IMR-90 (cell line): ENCODE measurements at regions not wholly inside any gene's neighbourhood (a gene's known extent, or its start where the extent isn't known, plus 50 kb on each side); places are given as distances from the start of the nearest gene placed in this dataset.
"Not testable (repeated sequence)": the region's sequence is repeated elsewhere in the genome, so short reads cannot be mapped to it uniquely, and the experiment has no call there.

ENCODE experiments used
- ATAC-seq: fragments of 200-7000 bp; cut with Tn5 transposase; 2 replicates; pipeline ENCODE4 v1.9.1; 2020; ENCODE audit warnings: low read depth, mild to moderate bottlenecking, moderate library complexity
- BruUV-seq: library from RNA; stranded (reverse); fragments of 400-500 nt; replicated peaks from 2 replicates; lab custom pipeline; 2021; lab: Mats Ljungman, UMichigan
- CTCF ChIA-PET: fragments of 300-600 bp; formaldehyde crosslinking; extraction: SDS; loops from one replicate; lab custom pipeline; 2021; ENCODE audit warnings: antibody characterized with exemption; lab: Yijun Ruan, JAX
- POLR2A ChIA-PET: fragments of 300-600 bp; sonication (Branson Sonifier 250); formaldehyde crosslinking; loops from one replicate; lab custom pipeline; 2022; ENCODE audit warnings: antibody characterized with exemption; ENCODE audit not compliant: unreplicated experiment; lab: Charles Lee
- DNase-seq: peaks from one replicate; pipeline ENCODE4 v3.0.0; 2013
- H2AFZ ChIP-seq: replicated peaks from 2 replicates; pipeline ENCODE3; 2013; ENCODE audit warnings: low read length, mild to moderate bottlenecking; ENCODE audit not compliant: poor library complexity
- H2AK5ac ChIP-seq: 2 replicates; pipeline ENCODE4 v1.6.1; 2013; ENCODE audit warnings: low read depth, low read length, inconsistent platforms
- H2AK9ac ChIP-seq: replicated peaks from 2 replicates; pipeline ENCODE3; 2013; ENCODE audit warnings: mild to moderate bottlenecking, low read depth, low read length, moderate library complexity; ENCODE audit not compliant: poor library complexity
- H2BK120ac ChIP-seq: 2 replicates; pipeline ENCODE4 v1.6.1; 2013; ENCODE audit warnings: low read depth, low read length, inconsistent platforms
- H2BK15ac ChIP-seq: 3 replicates; pipeline ENCODE4 v1.6.1; 2013; ENCODE audit warnings: low read depth, low read length, inconsistent platforms
- H2BK20ac ChIP-seq: 2 replicates; pipeline ENCODE4 v1.6.1; 2013; ENCODE audit warnings: low read depth, mild to moderate bottlenecking, inconsistent platforms, low read length, moderate library complexity
- H2BK5ac ChIP-seq: 2 replicates; pipeline ENCODE4 v1.6.1; 2013; ENCODE audit warnings: mild to moderate bottlenecking, low read depth, low read length, inconsistent platforms; ENCODE audit not compliant: poor library complexity, severe bottlenecking
- H3K14ac ChIP-seq: replicated peaks from 2 replicates; pipeline ENCODE4 v1.6.1; 2013; ENCODE audit warnings: low read depth, low read length, inconsistent platforms
- H3K18ac ChIP-seq: 2 replicates; pipeline ENCODE4 v1.6.1; 2013; ENCODE audit warnings: low read depth, low read length, control low read depth
- H3K23ac ChIP-seq: 2 replicates; pipeline ENCODE4 v1.6.1; 2013; ENCODE audit warnings: low read depth, low read length, inconsistent platforms
- H3K27ac ChIP-seq: 2 replicates; pipeline ENCODE4 v1.5.1; 2013; ENCODE audit warnings: mild to moderate bottlenecking, control low read depth, low read length; ENCODE audit not compliant: insufficient read depth
- H3K27me3 ChIP-seq: 2 replicates; pipeline ENCODE4 v1.6.1; 2013; ENCODE audit warnings: low read length; ENCODE audit not compliant: control insufficient read depth, insufficient read depth
- H3K36me3 ChIP-seq: 2 replicates; pipeline ENCODE4 v1.6.1; 2013; ENCODE audit warnings: low read length, mixed read lengths; ENCODE audit not compliant: control insufficient read depth, insufficient read depth
- H3K4ac ChIP-seq: 2 replicates; pipeline ENCODE4 v1.6.1; 2013; ENCODE audit warnings: low read depth, low read length, inconsistent platforms
- H3K4me1 ChIP-seq: 2 replicates; pipeline ENCODE4 v1.6.1; 2013; ENCODE audit warnings: low read length, mixed read lengths; ENCODE audit not compliant: control insufficient read depth, insufficient read depth
- H3K4me2 ChIP-seq: 2 replicates; pipeline ENCODE4 v1.6.1; 2013; ENCODE audit warnings: low read depth, mild to moderate bottlenecking, control low read depth, low read length, moderate library complexity
- H3K4me3 ChIP-seq: 2 replicates; pipeline ENCODE4 v1.5.1; 2013; ENCODE audit warnings: low read depth, mild to moderate bottlenecking, control low read depth, low read length, moderate library complexity; ENCODE audit not compliant: insufficient read depth
- H3K56ac ChIP-seq: 2 replicates; pipeline ENCODE4 v1.6.1; 2013; ENCODE audit warnings: low read length, inconsistent platforms; ENCODE audit not compliant: insufficient read depth; ENCODE audit errors: extremely low read depth
- H3K79me1 ChIP-seq, 2 experiments: 2 replicates each; pipeline ENCODE4 v1.6.1; 2013; ENCODE audit warnings: low read length in 2 of 2, inconsistent platforms in 1 of 2, low read depth in 1 of 2
- H3K9ac ChIP-seq: 2 replicates; pipeline ENCODE4 v1.6.1; 2013; ENCODE audit warnings: low read depth, low read length, control low read depth
- H3K9me1 ChIP-seq: 2 replicates; pipeline ENCODE4 v1.6.1; 2013; ENCODE audit warnings: low read length, inconsistent platforms; ENCODE audit not compliant: insufficient read depth
- H3K9me3 ChIP-seq: 2 replicates; pipeline ENCODE4 v1.6.1; 2013; ENCODE audit warnings: low read length; ENCODE audit not compliant: control insufficient read depth, insufficient read depth
- H4K20me1 ChIP-seq: 2 replicates; pipeline ENCODE4 v1.6.1; 2013; ENCODE audit warnings: low read length, inconsistent platforms; ENCODE audit not compliant: insufficient read depth
- H4K5ac ChIP-seq: 2 replicates; pipeline ENCODE4 v1.6.1; 2013; ENCODE audit warnings: mild to moderate bottlenecking, low read depth, low read length, control low read depth
- H4K8ac ChIP-seq, 2 experiments: 2 replicates each; pipeline ENCODE4 v1.6.1; 2013; ENCODE audit warnings: low read depth in 2 of 2, low read length in 2 of 2, control low read depth in 1 of 2, inconsistent platforms in 1 of 2
- H4K91ac ChIP-seq: 2 replicates; pipeline ENCODE4 v1.6.1; 2013; ENCODE audit warnings: low read depth, low read length, inconsistent platforms; ENCODE audit not compliant: insufficient read depth
- WGBS, 2 experiments: methylation state at CpG; one replicate each; pipeline versions ENCODE4 v1.1.5 to v1.1.7; 2013; ENCODE audit warnings: missing lambda C conversion rate in 2 of 2; ENCODE audit not compliant: insufficient read length in 1 of 2; ENCODE audit errors: extremely low coverage in 2 of 2; 5-methylcytosine and 5-hydroxymethylcytosine counted together
- dilution Hi-C: fragments of 300-500 bp; cut with HindIII; formaldehyde crosslinking; loops from one replicate; pipeline ENCODE4 v1.14.3; 2018; ENCODE audit warnings: low sequenced_read_pairs; ENCODE audit not compliant: unreplicated experiment
- in situ Hi-C: fragments of 300-500 bp; cut with MboI; formaldehyde crosslinking; loops from 3 replicates; pipeline ENCODE4 v1.14.3; 2019; ENCODE audit warnings: low sequenced_read_pairs, inconsistent platforms, mixed read lengths
- intact Hi-C: fragments of 100-400 bp; cut with micrococcal nuclease; formaldehyde crosslinking; loops from 2 replicates; pipeline ENCODE4 v1.10.0; 2022

DNA sequence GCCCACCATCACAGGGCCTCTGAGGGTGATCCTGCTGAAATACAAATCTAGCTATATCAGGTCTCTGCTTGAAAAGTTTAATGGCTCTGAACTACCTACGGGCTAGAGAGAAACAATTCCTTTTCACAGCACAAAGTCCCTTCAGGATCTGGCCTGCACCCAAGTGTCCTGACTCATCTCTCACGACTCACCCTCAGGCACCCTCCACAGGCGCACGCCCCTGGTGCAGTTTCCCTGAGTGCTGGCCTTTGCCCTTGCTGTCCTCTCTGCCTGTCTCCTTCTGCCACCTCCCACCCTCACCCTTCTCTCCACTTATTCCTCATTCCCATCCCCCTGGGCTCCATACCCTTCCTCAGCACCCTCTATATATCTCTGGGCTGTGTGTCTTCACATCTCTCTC lies 901.7 kb downstream of the TUBA3C start:
- H3K18ac ChIP-seq, in situ Hi-C loops, intact Hi-C loops, H3K23ac ChIP-seq, H2AK5ac ChIP-seq, H2AFZ ChIP-seq, H3K9me3 ChIP-seq, H3K56ac ChIP-seq, H4K5ac ChIP-seq, H3K36me3 ChIP-seq, H2BK20ac ChIP-seq, H3K9me1 ChIP-seq, H4K8ac ChIP-seq, ATAC-seq, H3K9ac ChIP-seq, H3K4me3 ChIP-seq, H4K91ac ChIP-seq, H2BK5ac ChIP-seq, H4K20me1 ChIP-seq, H3K27ac ChIP-seq, H3K14ac ChIP-seq, H3K79me1 ChIP-seq, H2AK9ac ChIP-seq, H3K4me2 ChIP-seq, BruUV-seq, POLR2A ChIA-PET, H3K27me3 ChIP-seq, dilution Hi-C loops, DNase-seq, H3K4me1 ChIP-seq, H3K4ac ChIP-seq, CTCF ChIA-PET, H2BK15ac ChIP-seq, H2BK120ac ChIP-seq: not testable (repeated sequence)
- 69% methylated on average over 3 of the region's 4 CpGs; no CpG with 5 or more reads in 1 of the 2 experiments for WGBS, 2 experiments

DNA sequence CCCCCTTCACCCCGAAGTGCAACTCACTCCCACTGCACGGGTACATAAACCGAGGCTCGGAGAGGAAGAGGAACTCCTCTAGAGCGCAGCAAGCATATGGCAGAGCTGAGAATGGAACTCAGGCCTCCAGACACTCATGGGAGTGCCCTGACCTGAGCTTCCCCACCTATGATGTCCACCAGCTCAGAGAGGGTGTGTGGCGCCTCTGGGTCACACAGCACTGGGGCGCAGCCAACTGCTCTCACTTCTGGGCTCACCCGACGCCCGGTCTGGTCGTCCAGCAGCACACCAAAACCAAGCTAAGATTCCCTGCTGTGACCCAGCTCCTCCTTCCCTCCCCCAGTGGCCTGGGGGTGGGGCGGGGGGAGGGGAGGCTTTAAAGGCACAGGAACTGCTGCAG lies 904.3 kb downstream of the TUBA3C start:
- H4K8ac ChIP-seq, H3K4me1 ChIP-seq, H4K20me1 ChIP-seq, H3K4me2 ChIP-seq, BruUV-seq, H3K9me3 ChIP-seq, H3K9me1 ChIP-seq, H3K4me3 ChIP-seq, dilution Hi-C loops, H3K27ac ChIP-seq, H3K36me3 ChIP-seq, H3K79me1 ChIP-seq, H4K91ac ChIP-seq, H2AK9ac ChIP-seq, H2BK20ac ChIP-seq, H3K27me3 ChIP-seq, H2BK15ac ChIP-seq, H4K5ac ChIP-seq, H2BK120ac ChIP-seq, H3K9ac ChIP-seq, H3K23ac ChIP-seq, DNase-seq, H3K18ac ChIP-seq, in situ Hi-C loops, H3K14ac ChIP-seq, H3K56ac ChIP-seq, H2BK5ac ChIP-seq, intact Hi-C loops, H3K4ac ChIP-seq, POLR2A ChIA-PET, CTCF ChIA-PET, ATAC-seq, H2AK5ac ChIP-seq, H2AFZ ChIP-seq: not testable (repeated sequence)
- no CpG with 5 or more reads among the region's 12 CpGs for WGBS, 2 experiments
